IMR-90 (cell line): ENCODE measurements at regions not wholly inside any gene's neighbourhood (a gene's known extent, or its start where the extent isn't known, plus 50 kb on each side); places are given as distances from the start of the nearest gene placed in this dataset.

Experiments used
- ATAC-seq: fragments of 200-7000 bp; cut with Tn5 transposase; 2 replicates; pipeline ENCODE4 v1.9.1; 2020; ENCODE audit warnings: low read depth, mild to moderate bottlenecking, moderate library complexity
- BruUV-seq: library from RNA; stranded (reverse); fragments of 400-500 nt; replicated peaks from 2 replicates; lab custom pipeline; 2021; lab: Mats Ljungman, UMichigan
- CTCF ChIA-PET: fragments of 300-600 bp; formaldehyde crosslinking; extraction: SDS; loops from one replicate; lab custom pipeline; 2021; ENCODE audit warnings: antibody characterized with exemption; lab: Yijun Ruan, JAX
- POLR2A ChIA-PET: fragments of 300-600 bp; sonication (Branson Sonifier 250); formaldehyde crosslinking; loops from one replicate; lab custom pipeline; 2022; ENCODE audit warnings: antibody characterized with exemption; ENCODE audit not compliant: unreplicated experiment; lab: Charles Lee
- DNase-seq: peaks from one replicate; pipeline ENCODE4 v3.0.0; 2013
- H2AFZ ChIP-seq: replicated peaks from 2 replicates; pipeline ENCODE3; 2013; ENCODE audit warnings: low read length, mild to moderate bottlenecking; ENCODE audit not compliant: poor library complexity
- H2AK5ac ChIP-seq: 2 replicates; pipeline ENCODE4 v1.6.1; 2013; ENCODE audit warnings: low read depth, low read length, inconsistent platforms
- H2AK9ac ChIP-seq: replicated peaks from 2 replicates; pipeline ENCODE3; 2013; ENCODE audit warnings: mild to moderate bottlenecking, low read depth, low read length, moderate library complexity; ENCODE audit not compliant: poor library complexity
- H2BK120ac ChIP-seq: 2 replicates; pipeline ENCODE4 v1.6.1; 2013; ENCODE audit warnings: low read depth, low read length, inconsistent platforms
- H2BK15ac ChIP-seq: 3 replicates; pipeline ENCODE4 v1.6.1; 2013; ENCODE audit warnings: low read depth, low read length, inconsistent platforms
- H2BK20ac ChIP-seq: 2 replicates; pipeline ENCODE4 v1.6.1; 2013; ENCODE audit warnings: low read depth, mild to moderate bottlenecking, inconsistent platforms, low read length, moderate library complexity
- H2BK5ac ChIP-seq: 2 replicates; pipeline ENCODE4 v1.6.1; 2013; ENCODE audit warnings: mild to moderate bottlenecking, low read depth, low read length, inconsistent platforms; ENCODE audit not compliant: poor library complexity, severe bottlenecking
- H3K14ac ChIP-seq: replicated peaks from 2 replicates; pipeline ENCODE4 v1.6.1; 2013; ENCODE audit warnings: low read depth, low read length, inconsistent platforms
- H3K18ac ChIP-seq: 2 replicates; pipeline ENCODE4 v1.6.1; 2013; ENCODE audit warnings: low read depth, low read length, control low read depth
- H3K23ac ChIP-seq: 2 replicates; pipeline ENCODE4 v1.6.1; 2013; ENCODE audit warnings: low read depth, low read length, inconsistent platforms
- H3K27ac ChIP-seq: 2 replicates; pipeline ENCODE4 v1.5.1; 2013; ENCODE audit warnings: mild to moderate bottlenecking, control low read depth, low read length; ENCODE audit not compliant: insufficient read depth
- H3K27me3 ChIP-seq: 2 replicates; pipeline ENCODE4 v1.6.1; 2013; ENCODE audit warnings: low read length; ENCODE audit not compliant: control insufficient read depth, insufficient read depth
- H3K36me3 ChIP-seq: 2 replicates; pipeline ENCODE4 v1.6.1; 2013; ENCODE audit warnings: low read length, mixed read lengths; ENCODE audit not compliant: control insufficient read depth, insufficient read depth
- H3K4ac ChIP-seq: 2 replicates; pipeline ENCODE4 v1.6.1; 2013; ENCODE audit warnings: low read depth, low read length, inconsistent platforms
- H3K4me1 ChIP-seq: 2 replicates; pipeline ENCODE4 v1.6.1; 2013; ENCODE audit warnings: low read length, mixed read lengths; ENCODE audit not compliant: control insufficient read depth, insufficient read depth
- H3K4me2 ChIP-seq: 2 replicates; pipeline ENCODE4 v1.6.1; 2013; ENCODE audit warnings: low read depth, mild to moderate bottlenecking, control low read depth, low read length, moderate library complexity
- H3K4me3 ChIP-seq: 2 replicates; pipeline ENCODE4 v1.5.1; 2013; ENCODE audit warnings: low read depth, mild to moderate bottlenecking, control low read depth, low read length, moderate library complexity; ENCODE audit not compliant: insufficient read depth
- H3K56ac ChIP-seq: 2 replicates; pipeline ENCODE4 v1.6.1; 2013; ENCODE audit warnings: low read length, inconsistent platforms; ENCODE audit not compliant: insufficient read depth; ENCODE audit errors: extremely low read depth
- H3K79me1 ChIP-seq, 2 experiments: 2 replicates each; pipeline ENCODE4 v1.6.1; 2013; ENCODE audit warnings: low read length in 2 of 2, inconsistent platforms in 1 of 2, low read depth in 1 of 2
- H3K9ac ChIP-seq: 2 replicates; pipeline ENCODE4 v1.6.1; 2013; ENCODE audit warnings: low read depth, low read length, control low read depth
- H3K9me1 ChIP-seq: 2 replicates; pipeline ENCODE4 v1.6.1; 2013; ENCODE audit warnings: low read length, inconsistent platforms; ENCODE audit not compliant: insufficient read depth
- H3K9me3 ChIP-seq: 2 replicates; pipeline ENCODE4 v1.6.1; 2013; ENCODE audit warnings: low read length; ENCODE audit not compliant: control insufficient read depth, insufficient read depth
- H4K20me1 ChIP-seq: 2 replicates; pipeline ENCODE4 v1.6.1; 2013; ENCODE audit warnings: low read length, inconsistent platforms; ENCODE audit not compliant: insufficient read depth
- H4K5ac ChIP-seq: 2 replicates; pipeline ENCODE4 v1.6.1; 2013; ENCODE audit warnings: mild to moderate bottlenecking, low read depth, low read length, control low read depth
- H4K8ac ChIP-seq, 2 experiments: 2 replicates each; pipeline ENCODE4 v1.6.1; 2013; ENCODE audit warnings: low read depth in 2 of 2, low read length in 2 of 2, control low read depth in 1 of 2, inconsistent platforms in 1 of 2
- H4K91ac ChIP-seq: 2 replicates; pipeline ENCODE4 v1.6.1; 2013; ENCODE audit warnings: low read depth, low read length, inconsistent platforms; ENCODE audit not compliant: insufficient read depth
- CEBPB ChIP-seq: IDR thresholded peaks from 2 replicates; pipeline ENCODE4 v1.6.1; 2012; ENCODE audit warnings: low read depth, low read length, improper control_type of control experiment
- CHD1 ChIP-seq: IDR thresholded peaks from 2 replicates; pipeline ENCODE4 v1.6.1; 2012; ENCODE audit warnings: low read depth, low read length, improper control_type of control experiment
- FOS ChIP-seq: fragments of 150-350 bp; IDR thresholded peaks from 2 replicates; pipeline ENCODE4 v1.6.1; 2016; ENCODE audit warnings: low read depth, low read length
- MAZ ChIP-seq: IDR thresholded peaks from 2 replicates; pipeline ENCODE4 v1.6.1; 2012; ENCODE audit warnings: low read depth, mild to moderate bottlenecking, low read length, improper control_type of control experiment, moderate library complexity, borderline replicate concordance
- POLR2A ChIP-seq: IDR thresholded peaks from 2 replicates; pipeline ENCODE4 v1.6.1; 2012; ENCODE audit warnings: mild to moderate bottlenecking, low read depth, low read length
- RCOR1 ChIP-seq: IDR thresholded peaks from 2 replicates; pipeline ENCODE4 v1.6.1; 2012; ENCODE audit warnings: mild to moderate bottlenecking, low read length, improper control_type of control experiment; ENCODE audit not compliant: insufficient replicate concordance
- SMC3 ChIP-seq: fragments of 150-350 bp; IDR thresholded peaks from 2 replicates; pipeline ENCODE4 v1.6.1; 2016; ENCODE audit warnings: low read depth, mild to moderate bottlenecking, antibody characterized with exemption, low read length, moderate library complexity
- WGBS, 2 experiments: methylation state at CpG; one replicate each; pipeline versions ENCODE4 v1.1.5 to v1.1.7; 2013; ENCODE audit warnings: missing lambda C conversion rate in 2 of 2; ENCODE audit not compliant: insufficient read length in 1 of 2; ENCODE audit errors: extremely low coverage in 2 of 2; 5-methylcytosine and 5-hydroxymethylcytosine counted together
- dilution Hi-C: fragments of 300-500 bp; cut with HindIII; formaldehyde crosslinking; loops from one replicate; pipeline ENCODE4 v1.14.3; 2018; ENCODE audit warnings: low sequenced_read_pairs; ENCODE audit not compliant: unreplicated experiment
- in situ Hi-C: fragments of 300-500 bp; cut with MboI; formaldehyde crosslinking; loops from 3 replicates; pipeline ENCODE4 v1.14.3; 2019; ENCODE audit warnings: low sequenced_read_pairs, inconsistent platforms, mixed read lengths
- intact Hi-C: fragments of 100-400 bp; cut with micrococcal nuclease; formaldehyde crosslinking; loops from 2 replicates; pipeline ENCODE4 v1.10.0; 2022
- TF ChIP-seq, protein P1 (sequence below): conservative IDR thresholded peaks from 2 replicates; pipeline ENCODE4 v1.5.1; 2012; ENCODE audit warnings: mild to moderate bottlenecking, low read depth, low read length, improper control_type of control experiment

DNA sequence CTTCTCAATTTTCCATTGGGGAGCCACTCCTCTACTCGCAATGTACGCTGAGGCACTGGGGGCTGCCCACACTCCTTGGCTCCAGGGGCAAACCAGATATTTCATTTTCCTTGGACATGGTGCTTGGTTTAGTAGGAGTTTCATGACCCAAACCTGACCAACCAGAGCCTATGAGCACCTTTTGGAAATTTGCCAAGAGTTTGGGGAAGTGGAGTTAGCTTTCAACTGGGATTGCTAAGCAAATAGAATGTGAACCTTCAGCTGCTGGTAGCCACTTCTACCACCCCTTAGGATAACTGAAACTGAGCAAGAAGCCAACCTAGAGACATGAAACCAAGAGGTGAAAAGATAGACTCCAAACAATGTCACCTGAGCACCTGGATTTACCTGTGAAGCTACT lies 74.9 kb upstream of the COL13A1 start:
- Histone ChIP-seq H3K79me1 (no peaks in the 10 kb centered on the region), H3K4me1 (peaks cover 32% of the 10 kb centered on the region), H3K18ac (no peak overlapping the region), H4K8ac (no peak overlapping the region), H4K91ac (no peak overlapping the region), H3K56ac (no peak overlapping the region), H2BK15ac (no peak overlapping the region; the same call in 2 of the 3 replicates), H3K14ac (no peak overlapping the region), H3K23ac (no peak overlapping the region), H3K9ac (no peak overlapping the region), H3K27ac (no peak overlapping the region), H3K4me3 (no peak overlapping the region), H3K36me3 (no peaks in the 10 kb centered on the region), H2BK20ac (no peak overlapping the region), H3K4ac (no peak overlapping the region), H4K5ac (no peak overlapping the region), H2AK9ac (no peak overlapping the region), H3K4me2 (no peak overlapping the region), H2AK5ac (no peak overlapping the region), H3K9me3 (no peaks in the 10 kb centered on the region), H3K9me1 (peaks cover 18% of the 10 kb centered on the region), H2BK5ac (no peak overlapping the region), H2AFZ (no peak overlapping the region), H4K20me1 (peaks cover 4% of the 10 kb centered on the region; the same call in 1 of the 2 replicates), H2BK120ac (no peak overlapping the region), H3K27me3 (no peaks in the 10 kb centered on the region; the same call in 1 of the 2 replicates)
- dilution Hi-C loops (no loop called here), in situ Hi-C loops (no loop called here), intact Hi-C loops (no loop called here)
- no peak for DNase-seq
- ATAC-seq: no peak
- POLR2A ChIA-PET: no interaction called here
- no CpG with 5 or more reads among the region's 2 CpGs for WGBS, 2 experiments
- CTCF ChIA-PET: no interaction called here
- no TSS peak for BruUV-seq
- TF ChIP-seq MAZ: no peak
- no peak for TF ChIP-seq POLR2A
- TF ChIP-seq, protein P1, sequence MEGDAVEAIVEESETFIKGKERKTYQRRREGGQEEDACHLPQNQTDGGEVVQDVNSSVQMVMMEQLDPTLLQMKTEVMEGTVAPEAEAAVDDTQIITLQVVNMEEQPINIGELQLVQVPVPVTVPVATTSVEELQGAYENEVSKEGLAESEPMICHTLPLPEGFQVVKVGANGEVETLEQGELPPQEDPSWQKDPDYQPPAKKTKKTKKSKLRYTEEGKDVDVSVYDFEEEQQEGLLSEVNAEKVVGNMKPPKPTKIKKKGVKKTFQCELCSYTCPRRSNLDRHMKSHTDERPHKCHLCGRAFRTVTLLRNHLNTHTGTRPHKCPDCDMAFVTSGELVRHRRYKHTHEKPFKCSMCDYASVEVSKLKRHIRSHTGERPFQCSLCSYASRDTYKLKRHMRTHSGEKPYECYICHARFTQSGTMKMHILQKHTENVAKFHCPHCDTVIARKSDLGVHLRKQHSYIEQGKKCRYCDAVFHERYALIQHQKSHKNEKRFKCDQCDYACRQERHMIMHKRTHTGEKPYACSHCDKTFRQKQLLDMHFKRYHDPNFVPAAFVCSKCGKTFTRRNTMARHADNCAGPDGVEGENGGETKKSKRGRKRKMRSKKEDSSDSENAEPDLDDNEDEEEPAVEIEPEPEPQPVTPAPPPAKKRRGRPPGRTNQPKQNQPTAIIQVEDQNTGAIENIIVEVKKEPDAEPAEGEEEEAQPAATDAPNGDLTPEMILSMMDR: no peak
- TF ChIP-seq RCOR1: no peak
- no peak for TF ChIP-seq CHD1
- no peak for TF ChIP-seq FOS
- TF ChIP-seq CEBPB: no peak
- TF ChIP-seq SMC3: no peak
